Fibroblast of pulmonary artery (primary cell): ENCODE measurements at regions not wholly inside any gene's neighbourhood (a gene's known extent, or its start where the extent isn't known, plus 50 kb on each side); places are given as distances from the start of the nearest gene placed in this dataset.

Experiments used
- DNase-seq: peaks from one replicate; pipeline ENCODE4 v3.0.0-alpha.2; 2010; ENCODE audit warnings: low read depth
- H3K4me3 ChIP-seq: replicated peaks from 2 replicates; pipeline ENCODE4 v1.5.1; 2011; ENCODE audit warnings: low read depth, mild to moderate bottlenecking, control low read depth, low read length, moderate library complexity
- CTCF ChIP-seq: IDR thresholded peaks from 2 replicates; pipeline ENCODE4 v1.5.1; 2011; ENCODE audit warnings: mild to moderate bottlenecking, control low read depth, low read length, inconsistent platforms; ENCODE audit errors: missing control alignments

- DNase-seq, result no peak
- no peak overlapping the region for H3K4me3 ChIP-seq
- TF ChIP-seq CTCF, result no peak
Observed at GRCh38 chr13:103839460-103839859, 773.2 kb upstream of the SLC10A2 start.

GRCh38 chr13:103835052-103835451 lies 768.8 kb upstream of the SLC10A2 start:
- no peak for TF ChIP-seq CTCF
- DNase-seq, result no peak
- H3K4me3 ChIP-seq, result no peak overlapping the region

- DNase-seq, result no peak
- no peak overlapping the region for H3K4me3 ChIP-seq
- no peak for TF ChIP-seq CTCF
Observed at GRCh38 chr13:103833294-103833852, 767.2 kb upstream of the SLC10A2 start.

GRCh38 chr13:103815619-103816018 lies 749.4 kb upstream of the SLC10A2 start:
- H3K4me3 ChIP-seq, result no peak overlapping the region
- peak; percentile 13 for DNase-seq
- no peak for TF ChIP-seq CTCF

GRCh38 chr13:103812971-103813370 lies 746.8 kb upstream of the SLC10A2 start:
- no peak overlapping the region for H3K4me3 ChIP-seq
- no peak for TF ChIP-seq CTCF
- DNase-seq, result peak; percentile 56

- TF ChIP-seq CTCF, result no peak
- no peak for DNase-seq
- no peak overlapping the region for H3K4me3 ChIP-seq
Observed at GRCh38 chr13:103812558-103812957, 746.3 kb upstream of the SLC10A2 start.

- TF ChIP-seq CTCF, result no peak
- no peak overlapping the region for H3K4me3 ChIP-seq
- no peak for DNase-seq
Observed at GRCh38 chr13:103810026-103810425, 743.8 kb upstream of the SLC10A2 start.
